Fibroblast of pulmonary artery (primary cell): ENCODE measurements at regions not wholly inside any gene's neighbourhood (a gene's known extent, or its start where the extent isn't known, plus 50 kb on each side); places are given as distances from the start of the nearest gene placed in this dataset.

Experiments
- DNase-seq: peaks from one replicate; pipeline ENCODE4 v3.0.0-alpha.2; 2010; ENCODE audit warnings: low read depth
- H3K4me3 ChIP-seq: replicated peaks from 2 replicates; pipeline ENCODE4 v1.5.1; 2011; ENCODE audit warnings: low read depth, mild to moderate bottlenecking, control low read depth, low read length, moderate library complexity
- TF ChIP-seq, protein P1 (sequence below): IDR thresholded peaks from 2 replicates; pipeline ENCODE4 v1.5.1; 2011; ENCODE audit warnings: mild to moderate bottlenecking, control low read depth, low read length, inconsistent platforms; ENCODE audit errors: missing control alignments

DNA sequence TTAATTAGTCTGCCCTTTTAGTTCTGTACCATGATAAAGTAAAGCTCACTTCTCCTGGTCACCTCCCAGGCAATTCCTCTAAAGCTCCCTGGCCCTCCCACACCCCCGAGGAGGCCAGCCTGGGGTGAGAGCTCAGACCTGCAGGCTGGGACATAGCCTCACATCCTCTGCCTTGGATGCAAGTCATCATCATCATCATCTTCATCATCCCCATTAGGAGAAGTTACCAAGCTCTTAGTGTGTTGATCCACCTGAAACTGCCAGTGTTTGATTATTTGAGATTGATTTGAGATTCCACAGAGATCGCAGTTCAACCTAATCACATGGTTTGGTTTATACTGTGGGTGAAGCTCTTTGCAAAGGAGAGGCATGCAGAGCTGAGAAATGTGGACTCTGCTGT is 197.5 kb downstream of the CYLD start:
- no peak overlapping the region for H3K4me3 ChIP-seq
- no peak for DNase-seq
- TF ChIP-seq, protein P1, sequence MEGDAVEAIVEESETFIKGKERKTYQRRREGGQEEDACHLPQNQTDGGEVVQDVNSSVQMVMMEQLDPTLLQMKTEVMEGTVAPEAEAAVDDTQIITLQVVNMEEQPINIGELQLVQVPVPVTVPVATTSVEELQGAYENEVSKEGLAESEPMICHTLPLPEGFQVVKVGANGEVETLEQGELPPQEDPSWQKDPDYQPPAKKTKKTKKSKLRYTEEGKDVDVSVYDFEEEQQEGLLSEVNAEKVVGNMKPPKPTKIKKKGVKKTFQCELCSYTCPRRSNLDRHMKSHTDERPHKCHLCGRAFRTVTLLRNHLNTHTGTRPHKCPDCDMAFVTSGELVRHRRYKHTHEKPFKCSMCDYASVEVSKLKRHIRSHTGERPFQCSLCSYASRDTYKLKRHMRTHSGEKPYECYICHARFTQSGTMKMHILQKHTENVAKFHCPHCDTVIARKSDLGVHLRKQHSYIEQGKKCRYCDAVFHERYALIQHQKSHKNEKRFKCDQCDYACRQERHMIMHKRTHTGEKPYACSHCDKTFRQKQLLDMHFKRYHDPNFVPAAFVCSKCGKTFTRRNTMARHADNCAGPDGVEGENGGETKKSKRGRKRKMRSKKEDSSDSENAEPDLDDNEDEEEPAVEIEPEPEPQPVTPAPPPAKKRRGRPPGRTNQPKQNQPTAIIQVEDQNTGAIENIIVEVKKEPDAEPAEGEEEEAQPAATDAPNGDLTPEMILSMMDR = no peak

DNA sequence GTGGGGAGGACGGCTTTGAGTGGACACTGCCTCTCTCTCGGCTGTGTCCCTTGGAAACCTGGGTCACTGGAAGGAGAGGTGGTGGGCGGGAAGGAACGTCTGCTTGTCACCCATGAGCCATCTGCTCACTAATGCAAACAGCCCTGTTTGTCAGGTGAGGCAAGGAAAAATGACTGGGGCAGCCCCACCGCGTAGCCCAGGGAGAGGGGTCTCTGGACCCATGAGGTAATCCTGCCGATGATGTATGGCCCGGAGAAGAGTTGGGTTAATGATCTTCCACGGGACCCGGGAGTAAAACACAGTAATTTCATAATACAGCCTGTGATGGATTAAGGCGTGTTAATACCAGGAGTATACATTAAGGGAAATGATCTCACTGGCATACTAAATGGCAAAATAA is 197.0 kb downstream of the CYLD start:
- no peak for DNase-seq
- TF ChIP-seq, protein P1 = no peak
- no peak overlapping the region for H3K4me3 ChIP-seq

DNA sequence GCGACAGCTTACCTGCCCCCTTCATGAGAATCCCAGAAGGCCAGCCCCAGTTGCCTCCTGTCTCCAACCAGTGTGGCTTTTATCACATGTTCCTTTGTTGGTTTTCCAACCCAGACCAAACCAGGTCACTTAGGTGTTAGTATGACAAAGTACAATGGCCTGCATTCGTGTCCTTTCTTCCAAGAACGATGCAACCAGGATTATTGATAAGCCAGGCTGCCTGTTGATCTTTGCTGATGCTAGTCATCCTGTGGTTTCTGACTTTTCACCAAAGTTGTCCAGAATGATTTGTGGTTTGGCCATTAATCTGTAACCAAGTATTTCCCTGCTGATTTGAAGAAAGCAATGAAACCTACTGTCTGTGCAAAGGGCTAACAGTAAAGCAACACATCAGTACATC is 191.4 kb downstream of the CYLD start:
- no peak overlapping the region for H3K4me3 ChIP-seq
- no peak for DNase-seq
- TF ChIP-seq, protein P1 = no peak

DNA sequence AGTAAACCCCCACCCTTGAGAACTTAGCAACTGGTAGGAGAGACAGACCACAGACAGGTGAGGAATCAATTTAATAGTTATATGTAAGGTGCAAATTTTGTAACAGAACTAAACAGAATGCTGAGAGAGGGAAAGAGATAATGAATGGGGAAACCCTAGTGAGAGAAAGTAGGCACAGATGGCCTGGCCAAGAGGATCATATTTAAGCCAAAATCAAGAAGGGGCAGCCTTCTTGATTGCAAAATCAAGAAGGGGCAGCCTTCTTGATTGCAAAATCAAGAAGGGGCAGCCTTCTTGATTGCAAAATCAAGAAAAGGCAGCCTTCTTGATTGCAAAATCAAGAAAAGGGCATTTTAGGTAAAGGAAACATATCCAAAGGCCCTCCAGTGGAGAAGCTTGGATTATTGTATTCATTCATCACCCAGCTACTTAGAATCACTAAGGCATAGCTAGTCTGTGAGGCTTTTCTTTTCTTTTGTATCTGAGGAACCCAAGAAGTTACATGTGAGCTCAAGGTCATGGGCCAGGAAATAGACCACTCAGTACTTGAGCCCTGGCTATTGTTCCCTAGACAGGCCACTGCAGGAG is 190.6 kb downstream of the CYLD start:
- DNase-seq = no peak
- no peak overlapping the region for H3K4me3 ChIP-seq
- TF ChIP-seq, protein P1 = no peak

DNA sequence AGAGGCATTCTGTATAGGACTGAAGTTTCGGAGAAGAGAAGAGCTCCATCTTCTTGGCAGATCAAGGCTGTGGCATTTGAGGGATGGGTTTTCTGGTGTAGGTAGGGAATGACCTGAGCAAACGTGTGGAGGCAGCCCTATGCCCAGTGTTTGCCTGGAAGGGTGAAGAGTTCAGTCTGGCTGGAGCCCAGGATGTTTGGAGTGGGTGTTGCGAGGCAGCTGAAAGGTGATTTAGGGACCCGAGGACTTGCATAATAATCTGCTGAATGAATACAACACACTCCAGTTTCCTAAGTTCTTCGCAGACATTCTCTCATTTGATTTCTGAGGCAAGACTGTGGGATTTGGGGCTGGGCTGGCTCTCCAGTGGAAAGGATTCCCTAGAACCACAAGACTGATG is 186.2 kb downstream of the CYLD start:
- TF ChIP-seq, protein P1 = no peak
- H3K4me3 ChIP-seq = no peak overlapping the region
- DNase-seq = no peak

DNA sequence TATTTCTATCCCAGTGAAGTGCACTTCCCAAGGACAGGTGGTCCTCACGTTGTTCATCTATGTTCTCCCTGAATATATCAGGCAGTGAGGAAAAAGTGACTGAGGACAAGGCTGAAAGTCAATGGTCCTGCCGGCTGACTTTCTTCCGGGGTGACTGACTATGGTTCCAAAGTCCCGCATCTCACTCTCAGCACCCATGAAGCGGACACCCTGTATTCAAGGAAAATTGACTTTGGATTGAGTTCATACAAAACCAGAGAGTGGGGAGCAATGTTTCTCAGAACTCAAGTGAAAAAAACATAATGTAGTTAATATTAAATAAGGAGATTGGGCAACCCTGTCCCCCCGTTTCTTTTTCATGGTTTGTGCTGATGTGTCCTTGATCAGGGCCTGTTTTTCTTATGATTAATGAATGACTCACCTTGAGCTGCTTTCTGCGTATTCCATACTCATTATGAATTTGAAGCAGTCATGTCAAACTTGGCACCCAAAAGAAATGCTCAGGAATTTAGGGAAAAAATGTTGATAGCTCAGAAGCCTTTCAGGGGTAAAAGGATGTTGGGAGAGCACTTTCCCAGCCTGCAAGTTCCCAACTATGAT is 184.0 kb downstream of the CYLD start:
- TF ChIP-seq, protein P1 = no peak
- peak; percentile 1 for DNase-seq
- no peak overlapping the region for H3K4me3 ChIP-seq
